Naive thymus-derived CD4-positive, alpha-beta T cell (primary cell): ENCODE measurements at regions not wholly inside any gene's neighbourhood (a gene's known extent, or its start where the extent isn't known, plus 50 kb on each side); places are given as distances from the start of the nearest gene placed in this dataset.
"Not testable (repeated sequence)": the region's sequence is repeated elsewhere in the genome, so short reads cannot be mapped to it uniquely, and the experiment has no call there.

ENCODE experiments used
- ATAC-seq: fragments of 150-1000 bp; cut with Tn5 transposase; 2 replicates; pipeline ENCODE4 v1.10.0; 2021; ENCODE audit warnings: mild to moderate bottlenecking, moderate library complexity
- CTCF ChIA-PET: fragments of 350-600 bp; sonication (Branson Sonifier 250); formaldehyde crosslinking; loops from one replicate; lab custom pipeline; 2021; ENCODE audit warnings: antibody characterized with exemption; lab: Charles Lee
- POLR2A ChIA-PET: fragments of 350-600 bp; sonication (Branson Sonifier 250); formaldehyde crosslinking; loops from one replicate; lab custom pipeline; 2021; ENCODE audit warnings: antibody characterized with exemption, inconsistent platforms; lab: Charles Lee
- DNase-seq, 9 donors: peaks; one replicate each; pipeline versions ENCODE4 v3.0.0 to v3.0.0-alpha.2; 2020 to 2022; ENCODE audit warnings: mixed read lengths in 1 of 9
- H3K27ac ChIP-seq: one replicate; pipeline ENCODE4 v1.7.0; 2013; ENCODE audit warnings: mild to moderate bottlenecking, low read depth, low read length, moderate library complexity
- H3K27me3 ChIP-seq, 2 donors: one replicate each; pipeline ENCODE4 v1.7.0; 2013; ENCODE audit warnings: low read length in 2 of 2, mild to moderate bottlenecking in 2 of 2, moderate library complexity in 2 of 2; ENCODE audit not compliant: control insufficient read depth in 2 of 2, insufficient read depth in 2 of 2
- H3K36me3 ChIP-seq, 3 experiments: 1 replicate in 2 of 3; 2 replicates in 1 of 3; pipeline ENCODE4 v1.7.0; 2013; ENCODE audit warnings: low read length in 3 of 3, mild to moderate bottlenecking in 3 of 3, moderate library complexity in 1 of 3; ENCODE audit not compliant: insufficient read depth in 3 of 3, control insufficient read depth in 2 of 3
- H3K4me1 ChIP-seq, 2 donors: one replicate each; pipeline ENCODE4 v1.7.0; 2013; ENCODE audit warnings: low read length in 2 of 2, mild to moderate bottlenecking in 2 of 2, moderate library complexity in 1 of 2; ENCODE audit not compliant: control insufficient read depth in 2 of 2, insufficient read depth in 2 of 2
- H3K4me3 ChIP-seq: 2 replicates; pipeline ENCODE4 v1.7.0; 2013; ENCODE audit warnings: mild to moderate bottlenecking, low read length
- H3K9me3 ChIP-seq, 3 experiments: 1 replicate in 2 of 3; 2 replicates in 1 of 3; pipeline ENCODE4 v1.7.0; 2013; ENCODE audit warnings: low read length in 3 of 3; ENCODE audit not compliant: control insufficient read depth in 2 of 3
- H3K27ac Mint-ChIP-seq, 9 donors: one replicate each; pipeline ENCODE4 v1.8.0; 2020 to 2022; ENCODE audit warnings: mixed read lengths in 9 of 9, mild to moderate bottlenecking in 8 of 9, moderate library complexity in 5 of 9, inconsistent platforms in 2 of 9
- H3K27me3 Mint-ChIP-seq, 5 donors: one replicate each; pipeline ENCODE4 v1.8.0; 2021 to 2022; ENCODE audit warnings: mixed read lengths in 5 of 5, mild to moderate bottlenecking in 1 of 5
- H3K36me3 Mint-ChIP-seq, 5 donors: one replicate each; pipeline ENCODE4 v1.8.0; 2020 to 2022; ENCODE audit warnings: mixed read lengths in 5 of 5, mild to moderate bottlenecking in 3 of 5, inconsistent platforms in 1 of 5
- H3K4me1 Mint-ChIP-seq, 7 donors: one replicate each; pipeline ENCODE4 v1.8.0; 2020 to 2022; ENCODE audit warnings: mixed read lengths in 7 of 7, mild to moderate bottlenecking in 3 of 7, inconsistent platforms in 1 of 7
- H3K4me3 Mint-ChIP-seq, 10 donors: one replicate each; pipeline ENCODE4 v1.8.0; 2020 to 2022; ENCODE audit warnings: mild to moderate bottlenecking in 10 of 10, mixed read lengths in 10 of 10, moderate library complexity in 6 of 10, inconsistent platforms in 2 of 10
- H3K9me3 Mint-ChIP-seq, 11 donors: one replicate each; pipeline ENCODE4 v1.8.0; 2020 to 2022; ENCODE audit warnings: mixed read lengths in 11 of 11, mild to moderate bottlenecking in 4 of 11, inconsistent platforms in 1 of 11, moderate library complexity in 1 of 11
- intact Hi-C, 2 donors: fragments of 100-400 bp; cut with micrococcal nuclease; formaldehyde crosslinking; loops; one replicate each; pipeline ENCODE4 v1.15.1; 2023

DNA sequence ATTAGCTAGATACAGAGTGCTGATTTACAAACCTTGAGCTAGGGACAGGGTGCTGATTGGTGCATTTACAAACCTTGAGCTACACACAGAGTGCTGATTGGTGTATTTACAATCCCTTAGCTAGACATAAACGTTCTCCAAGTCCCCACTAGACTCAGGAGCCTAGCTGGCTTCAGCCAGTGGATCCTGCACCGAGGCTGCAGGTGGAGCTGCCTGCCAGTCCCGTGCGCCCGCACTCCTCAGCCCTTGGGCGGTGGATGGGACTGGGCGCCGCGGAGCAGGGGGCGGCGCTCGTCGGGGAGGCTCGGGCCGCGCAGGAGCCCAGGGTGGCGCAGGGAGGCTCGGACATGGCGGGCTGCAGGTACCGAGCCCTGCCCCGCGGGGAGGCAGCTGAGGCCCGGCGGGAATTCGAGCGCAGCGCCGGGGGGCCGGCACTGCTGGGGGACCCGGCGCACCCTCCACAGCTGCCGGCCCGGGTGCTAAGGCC, 157.7 kb downstream of the BRD1 start:
- H3K27ac Mint-ChIP-seq: peak overlapping the region in 3 of 9 donors; percentile 12 to 47 (median 17)
- intact Hi-C loops: loop anchor here in 1 of 2 donors (1.0 to 2.0 kb wide), 2 partner anchors 13 to 23 kb away; no protein-coding TSS in a partner anchor
- H3K36me3 Mint-ChIP-seq, H3K9me3 Mint-ChIP-seq, H3K4me3 ChIP-seq, H3K36me3 ChIP-seq, H3K9me3 ChIP-seq, H3K27ac ChIP-seq, CTCF ChIA-PET, H3K27me3 ChIP-seq: not testable (repeated sequence)
- H3K4me1 Mint-ChIP-seq: peaks cover 14 to 47% (median 40%) of the 10 kb centered on the region in 7 donors
- H3K4me3 Mint-ChIP-seq: peak overlapping the region; percentile 47 to 84 (median 72)
- POLR2A ChIA-PET: interaction anchor here (1.3 kb wide), 1 partner anchor 13 kb away, joined by 4 read pairs; no protein-coding TSS in a partner anchor
- H3K27me3 Mint-ChIP-seq: peaks cover 10 to 47% (median 10%) of the 10 kb centered on the region in 5 donors
- DNase-seq (peak in 6 of 9 donors; percentile 32 to 57 (median 41)), ATAC-seq (peak; percentile 60)
- peaks cover 5 to 24% of the 10 kb centered on the region in 2 donors for H3K4me1 ChIP-seq

DNA sequence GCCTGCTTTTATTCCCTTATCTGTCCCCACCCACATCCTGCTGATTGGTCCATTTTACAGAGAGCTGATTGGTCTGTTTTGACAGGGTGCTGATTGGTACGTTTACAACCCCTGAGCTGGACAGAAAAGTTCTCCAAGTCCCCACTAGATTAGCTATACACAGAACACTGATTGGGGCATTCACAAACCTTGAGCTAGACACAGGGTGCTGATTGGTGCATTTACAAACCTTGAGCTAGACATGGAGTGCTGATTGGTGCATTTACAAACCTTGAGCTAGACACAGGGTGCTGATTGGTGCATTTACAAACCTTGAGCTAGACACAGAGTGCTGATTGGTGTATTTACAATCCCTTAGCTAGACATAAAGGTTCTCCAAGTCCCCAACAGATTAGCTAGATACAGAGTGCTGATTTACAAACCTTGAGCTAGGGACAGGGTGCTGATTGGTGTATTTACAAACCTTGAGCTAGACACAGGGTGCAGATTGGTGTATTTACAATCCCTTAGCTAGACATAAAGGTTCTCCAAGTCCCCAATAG, 158.2 kb downstream of the BRD1 start:
- H3K4me3 ChIP-seq: not testable (repeated sequence)

DNA sequence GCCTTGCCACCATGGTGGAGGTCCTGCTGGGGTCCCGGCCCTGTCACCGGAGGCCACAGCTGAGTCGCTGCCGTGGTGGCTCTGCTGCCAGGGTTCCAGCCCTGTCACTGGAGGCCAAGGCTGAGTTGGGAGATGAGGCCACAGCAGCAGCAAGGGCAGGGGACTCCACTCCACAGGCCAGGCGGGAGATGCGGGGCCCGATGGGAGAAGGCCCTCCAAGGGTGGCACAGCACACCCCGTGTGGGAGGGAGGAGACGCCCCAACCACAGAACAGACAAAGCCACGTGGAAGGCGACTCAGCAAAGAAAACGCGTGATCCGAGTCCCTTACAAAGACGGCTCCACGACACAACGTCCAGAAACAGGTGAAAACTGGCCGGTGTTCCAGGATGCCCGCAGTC, 159.3 kb downstream of the BRD1 start:
- ChIA-PET CTCF (no interaction called here), POLR2A (no interaction called here)
- Histone ChIP-seq H3K27me3 (no peaks in the 10 kb centered on the region), H3K9me3 (no peaks in the 10 kb centered on the region), H3K27ac (no peak overlapping the region), H3K4me3 (no peak overlapping the region), H3K4me1 (peaks cover 5 to 24% of the 10 kb centered on the region in 2 donors), H3K36me3 (no peaks in the 10 kb centered on the region)
- Mint-ChIP-seq H3K27ac (peak overlapping the region in 2 of 9 donors; percentile 10 to 51), H3K27me3 (peaks cover 10 to 42% (median 10%) of the 10 kb centered on the region in 5 donors), H3K4me1 (peaks cover 14 to 49% (median 40%) of the 10 kb centered on the region in 7 donors), H3K4me3 (peak overlapping the region in 6 of 10 donors; percentile 16 to 62 (median 36)), H3K36me3 (peaks cover 0 to 3% (median 0%) of the 10 kb centered on the region in 5 donors), H3K9me3 (peaks cover 0 to 2% (median 0%) of the 10 kb centered on the region in 11 donors)
- intact Hi-C loops: no loop called here
- ATAC-seq: no peak
- no peak for DNase-seq

More for the DNA sequence above, 158.2 kb downstream of the BRD1 start:
- H3K27ac ChIP-seq, H3K36me3 Mint-ChIP-seq, H3K36me3 ChIP-seq, ATAC-seq, H3K9me3 Mint-ChIP-seq, H3K27me3 ChIP-seq, intact Hi-C loops, H3K9me3 ChIP-seq: not testable (repeated sequence)
- ChIA-PET POLR2A (interaction anchor here (1.3 kb wide), 1 partner anchor 13 kb away, joined by 4 read pairs; no protein-coding TSS in a partner anchor), CTCF (interaction anchor here (0.6 kb wide), 1 partner anchor 359 kb away, joined by 4 read pairs; no protein-coding TSS in a partner anchor)
- Mint-ChIP-seq H3K4me1 (peaks cover 14 to 49% (median 40%) of the 10 kb centered on the region in 7 donors), H3K27me3 (peaks cover 10 to 42% (median 10%) of the 10 kb centered on the region in 5 donors), H3K4me3 (peak overlapping the region; percentile 47 to 84 (median 72)), H3K27ac (peak overlapping the region in 3 of 9 donors; percentile 12 to 51 (median 47))
- peak in 1 of 9 donors; percentile 24 for DNase-seq
- peaks cover 5 to 24% of the 10 kb centered on the region in 2 donors for H3K4me1 ChIP-seq

DNA sequence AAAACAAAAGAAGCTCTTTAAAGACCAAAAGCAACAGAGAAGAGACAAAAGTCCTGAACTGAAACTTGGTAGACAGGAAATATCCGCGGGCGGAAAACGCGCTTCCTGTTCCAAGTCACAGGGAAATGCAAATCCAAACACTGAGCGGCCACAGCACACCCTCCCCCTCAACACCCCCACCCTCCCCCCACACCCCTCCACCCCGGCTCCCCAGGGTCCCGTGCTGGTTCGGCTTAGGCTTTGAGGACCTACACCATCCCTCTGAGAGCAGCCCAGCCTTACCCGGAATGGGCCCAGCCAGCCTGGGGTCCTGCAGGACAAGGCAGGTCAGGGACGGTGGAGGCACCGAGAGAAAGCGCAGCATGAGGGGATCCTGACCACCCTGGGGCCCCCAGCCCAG, 160.4 kb downstream of the BRD1 start:
- intact Hi-C loops: no loop called here
- Mint-ChIP-seq H3K9me3 (peaks cover 0 to 2% (median 0%) of the 10 kb centered on the region in 11 donors), H3K27ac (peak overlapping the region; percentile 29 to 91 (median 79)), H3K27me3 (peaks cover 10 to 36% (median 10%) of the 10 kb centered on the region in 5 donors), H3K36me3 (peaks cover 0 to 3% (median 0%) of the 10 kb centered on the region in 5 donors), H3K4me3 (peak overlapping the region; percentile 65 to 86 (median 78)), H3K4me1 (peaks cover 14 to 49% (median 40%) of the 10 kb centered on the region in 7 donors)
- POLR2A ChIA-PET: interaction anchor here (0.6 kb wide), 1 partner anchor 180 kb away, joined by 3 read pairs; no protein-coding TSS in a partner anchor
- CTCF ChIA-PET: no interaction called here
- H3K4me1 ChIP-seq: peaks cover 5 to 24% of the 10 kb centered on the region in 2 donors
- DNase-seq: peak in 6 of 9 donors; percentile 14 to 33 (median 28)
- ATAC-seq: peak; percentile 28
- no peaks in the 10 kb centered on the region for H3K36me3 ChIP-seq
- no peak overlapping the region for H3K27ac ChIP-seq
- no peak overlapping the region for H3K4me3 ChIP-seq
- H3K27me3 ChIP-seq: no peaks in the 10 kb centered on the region
- H3K9me3 ChIP-seq: no peaks in the 10 kb centered on the region

DNA sequence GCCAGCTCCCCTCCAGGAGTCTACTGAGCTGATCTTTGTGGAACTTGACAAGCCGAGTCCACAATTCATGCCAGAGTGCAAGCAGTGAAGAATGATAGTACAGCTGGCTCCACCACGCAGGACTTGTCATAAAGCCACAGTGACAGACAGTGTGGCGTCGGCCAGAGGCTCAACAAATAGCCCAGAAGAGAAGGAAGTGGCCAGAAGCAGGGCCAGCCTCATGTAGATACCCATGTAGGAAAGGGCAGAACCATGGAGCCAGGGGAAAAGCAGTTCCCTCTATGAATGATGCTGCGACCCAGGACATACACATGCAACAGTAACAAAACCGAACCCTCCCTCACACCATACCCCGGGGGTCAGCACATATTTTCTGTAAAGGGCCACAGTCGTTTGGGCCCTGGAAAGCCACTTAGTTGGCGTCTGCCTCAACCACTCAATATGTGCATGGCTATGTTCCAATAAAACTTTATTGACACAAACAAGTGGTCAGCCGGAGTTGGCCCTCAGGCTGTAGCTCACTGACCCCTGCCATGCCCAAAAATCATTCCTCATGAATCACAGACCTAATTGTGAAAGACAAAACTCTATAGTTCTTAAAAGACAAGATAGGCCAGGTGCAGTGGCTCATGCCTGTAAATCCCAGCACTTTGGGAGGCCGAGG, 161.4 kb downstream of the BRD1 start:
- DNase-seq (no peak), ATAC-seq (no peak)
- no peaks in the 10 kb centered on the region for H3K9me3 ChIP-seq
- Mint-ChIP-seq H3K4me1 (peaks cover 10 to 42% (median 33%) of the 10 kb centered on the region in 7 donors), H3K27me3 (peaks cover 3 to 27% (median 4%) of the 10 kb centered on the region in 5 donors), H3K9me3 (peaks cover 0 to 2% (median 0%) of the 10 kb centered on the region in 11 donors), H3K36me3 (peaks cover 0 to 3% (median 0%) of the 10 kb centered on the region in 5 donors), H3K27ac (peak overlapping the region in 8 of 9 donors; percentile 58 to 91 (median 80)), H3K4me3 (peak overlapping the region in 9 of 10 donors; percentile 12 to 86 (median 78))
- H3K4me1 ChIP-seq: peaks cover 5 to 22% of the 10 kb centered on the region in 2 donors
- POLR2A ChIA-PET: interaction anchor here (0.7 kb wide), 1 partner anchor 49 kb away, joined by 3 read pairs; no protein-coding TSS in a partner anchor
- H3K36me3 ChIP-seq: no peaks in the 10 kb centered on the region
- H3K4me3 ChIP-seq: no peak overlapping the region
- H3K27me3 ChIP-seq: no peaks in the 10 kb centered on the region
- CTCF ChIA-PET: no interaction called here
- intact Hi-C loops: no loop called here
- H3K27ac ChIP-seq: no peak overlapping the region

DNA sequence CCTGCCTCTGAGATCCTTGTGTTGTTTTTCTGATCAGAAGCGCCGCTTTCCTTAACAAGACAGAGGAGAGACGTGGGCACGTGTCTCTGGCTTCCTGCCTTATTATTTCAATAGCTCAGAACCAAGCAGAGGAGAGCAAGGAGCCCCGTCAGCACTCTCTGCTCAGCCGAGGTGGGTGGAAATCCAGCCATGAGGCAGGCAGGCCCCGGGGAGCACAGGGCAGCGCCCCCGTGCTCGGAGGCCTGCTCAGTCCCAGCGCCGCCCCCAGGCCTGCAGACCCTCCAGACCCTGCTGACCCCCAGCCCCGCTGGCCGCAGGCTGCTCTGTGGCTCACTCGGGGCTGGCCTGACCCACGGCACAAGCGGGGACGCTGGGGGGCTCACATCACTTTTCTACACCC, 162.8 kb downstream of the BRD1 start:
- Histone ChIP-seq H3K36me3 (no peaks in the 10 kb centered on the region), H3K4me1 (peaks cover 5 to 14% of the 10 kb centered on the region in 2 donors), H3K9me3 (no peaks in the 10 kb centered on the region), H3K27me3 (no peaks in the 10 kb centered on the region), H3K4me3 (no peak overlapping the region), H3K27ac (no peak overlapping the region)
- CTCF ChIA-PET: no interaction called here
- H3K27ac Mint-ChIP-seq: peak overlapping the region in 2 of 9 donors; percentile 48 to 91
- intact Hi-C loops: no loop called here
- DNase-seq (no peak), ATAC-seq (no peak)
- H3K4me1 Mint-ChIP-seq: peaks cover 6 to 38% (median 29%) of the 10 kb centered on the region in 7 donors
- peaks cover 0 to 3% (median 0%) of the 10 kb centered on the region in 5 donors for H3K36me3 Mint-ChIP-seq
- POLR2A ChIA-PET: no interaction called here
- no peak overlapping the region for H3K4me3 Mint-ChIP-seq
- H3K27me3 Mint-ChIP-seq: peaks cover 0 to 20% (median 0%) of the 10 kb centered on the region in 5 donors
- peaks cover 0 to 2% (median 0%) of the 10 kb centered on the region in 11 donors for H3K9me3 Mint-ChIP-seq
